ENCODE measurements at regions not wholly inside any gene's neighbourhood (a gene's known extent, or its start where the extent isn't known, plus 50 kb on each side); places are given as distances from the start of the nearest gene placed in this dataset.

DNA sequence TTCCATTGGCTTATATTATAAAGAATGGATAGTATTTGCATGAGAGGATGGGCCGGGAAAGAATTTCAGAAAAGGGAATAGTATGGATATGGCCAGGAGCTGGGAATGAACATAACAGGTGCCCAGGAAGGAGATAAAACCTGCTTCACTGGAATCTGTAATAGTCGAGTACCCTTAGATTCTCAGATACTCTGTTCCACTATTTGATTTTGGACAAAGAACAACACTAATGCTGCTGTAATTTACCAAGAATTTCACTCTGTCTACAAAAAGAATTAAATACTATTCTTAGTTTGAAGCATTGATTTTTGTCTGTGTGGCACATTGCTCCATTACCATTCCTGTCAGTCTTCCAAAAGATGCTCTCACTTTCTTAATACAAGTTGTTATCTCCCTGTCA, 718.2 kb upstream of the LRRN3 start:
- Histone ChIP-seq H3K27me3 (no peaks in the 10 kb centered on the region), H3K36me3 (no peaks in the 10 kb centered on the region), H3K9me3 (no peaks in the 10 kb centered on the region), H3K4me1 (peaks cover 10 to 13% of the 10 kb centered on the region in 2 donors), H3K4me3 (replicated peaks in 1 of 3) (no peak overlapping the region), H3K27ac (peak overlapping the region in 2 of 3 donors; percentile 16 to 51)
- DNase-seq = no peak
- intact Hi-C loops (cut with DNase I) = no loop called here
- WGBS, 2 donors = 34 to 37% methylated on average over 2 of the region's 2 CpGs
- TF ChIP-seq POLR2A (IDR thresholded peaks at IDR 0.05) = no peak
- TF ChIP-seq, protein P1, sequence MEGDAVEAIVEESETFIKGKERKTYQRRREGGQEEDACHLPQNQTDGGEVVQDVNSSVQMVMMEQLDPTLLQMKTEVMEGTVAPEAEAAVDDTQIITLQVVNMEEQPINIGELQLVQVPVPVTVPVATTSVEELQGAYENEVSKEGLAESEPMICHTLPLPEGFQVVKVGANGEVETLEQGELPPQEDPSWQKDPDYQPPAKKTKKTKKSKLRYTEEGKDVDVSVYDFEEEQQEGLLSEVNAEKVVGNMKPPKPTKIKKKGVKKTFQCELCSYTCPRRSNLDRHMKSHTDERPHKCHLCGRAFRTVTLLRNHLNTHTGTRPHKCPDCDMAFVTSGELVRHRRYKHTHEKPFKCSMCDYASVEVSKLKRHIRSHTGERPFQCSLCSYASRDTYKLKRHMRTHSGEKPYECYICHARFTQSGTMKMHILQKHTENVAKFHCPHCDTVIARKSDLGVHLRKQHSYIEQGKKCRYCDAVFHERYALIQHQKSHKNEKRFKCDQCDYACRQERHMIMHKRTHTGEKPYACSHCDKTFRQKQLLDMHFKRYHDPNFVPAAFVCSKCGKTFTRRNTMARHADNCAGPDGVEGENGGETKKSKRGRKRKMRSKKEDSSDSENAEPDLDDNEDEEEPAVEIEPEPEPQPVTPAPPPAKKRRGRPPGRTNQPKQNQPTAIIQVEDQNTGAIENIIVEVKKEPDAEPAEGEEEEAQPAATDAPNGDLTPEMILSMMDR (IDR thresholded peaks at IDR 0.05) = no peak

DNA sequence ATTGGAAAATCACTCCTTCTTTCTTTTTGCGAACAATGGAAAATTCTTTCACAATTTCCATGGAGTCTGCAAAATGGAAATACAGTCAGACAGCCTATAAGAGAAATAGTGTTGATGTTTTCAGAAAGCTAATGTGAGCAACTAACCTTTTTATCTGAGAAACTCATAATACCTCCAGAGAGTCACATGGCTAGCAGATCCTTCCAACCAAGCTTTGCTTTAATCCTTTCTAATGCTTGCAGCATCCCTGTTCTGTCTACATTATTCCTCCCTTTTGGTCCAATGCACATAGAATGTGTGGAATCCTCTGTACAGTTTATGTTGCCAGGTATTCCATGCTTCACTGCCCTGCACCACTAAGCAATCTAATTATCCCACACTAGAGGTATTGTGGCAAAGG, 717.5 kb upstream of the LRRN3 start:
- peaks cover 10 to 13% of the 10 kb centered on the region in 2 donors for H3K4me1 ChIP-seq
- H3K36me3 ChIP-seq = no peaks in the 10 kb centered on the region
- H3K9me3 ChIP-seq = no peaks in the 10 kb centered on the region
- no peak overlapping the region for H3K4me3 ChIP-seq (replicated peaks in 1 of 3)
- TF ChIP-seq, protein P1 (IDR thresholded peaks at IDR 0.05) = no peak
- no peak for TF ChIP-seq POLR2A (IDR thresholded peaks at IDR 0.05)
- DNase-seq = peak in 1 of 2 donors; percentile 30
- no peaks in the 10 kb centered on the region for H3K27me3 ChIP-seq
- WGBS, 2 donors = 83 to 95% methylated on average over 1 of the region's 1 CpG
- intact Hi-C loops (cut with DNase I) = no loop called here
- peak overlapping the region in 1 of 3 donors; percentile 51 for H3K27ac ChIP-seq

DNA sequence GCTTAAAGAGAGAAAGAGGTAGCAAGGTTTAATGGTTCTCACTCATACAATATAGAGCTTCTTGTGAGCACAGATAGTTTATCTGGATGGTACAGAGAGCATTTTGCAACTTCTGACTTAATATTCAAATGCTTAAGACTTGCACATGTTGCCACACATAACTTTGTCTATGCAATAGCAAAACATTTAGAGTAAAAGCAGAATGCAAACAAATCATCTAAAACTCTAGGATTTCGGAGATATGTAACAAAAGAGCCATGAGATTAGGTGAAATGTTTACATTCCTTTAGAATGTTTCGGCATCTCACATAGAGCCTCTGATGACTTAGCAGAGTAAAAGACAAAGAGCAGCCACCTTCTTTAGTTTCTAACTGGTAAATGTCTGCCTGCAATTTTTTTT, 717.1 kb upstream of the LRRN3 start:
- intact Hi-C loops (cut with DNase I) = no loop called here
- no peaks in the 10 kb centered on the region for H3K36me3 ChIP-seq
- peaks cover 10 to 13% of the 10 kb centered on the region in 2 donors for H3K4me1 ChIP-seq
- H3K27ac ChIP-seq = no peak overlapping the region
- WGBS, 2 donors = 88 to 94% methylated on average over 2 of the region's 2 CpGs
- H3K4me3 ChIP-seq (replicated peaks in 1 of 3) = no peak overlapping the region
- TF ChIP-seq POLR2A (IDR thresholded peaks at IDR 0.05) = no peak
- TF ChIP-seq, protein P1 (IDR thresholded peaks at IDR 0.05) = no peak
- no peaks in the 10 kb centered on the region for H3K27me3 ChIP-seq
- DNase-seq = no peak
- H3K9me3 ChIP-seq = no peaks in the 10 kb centered on the region

DNA sequence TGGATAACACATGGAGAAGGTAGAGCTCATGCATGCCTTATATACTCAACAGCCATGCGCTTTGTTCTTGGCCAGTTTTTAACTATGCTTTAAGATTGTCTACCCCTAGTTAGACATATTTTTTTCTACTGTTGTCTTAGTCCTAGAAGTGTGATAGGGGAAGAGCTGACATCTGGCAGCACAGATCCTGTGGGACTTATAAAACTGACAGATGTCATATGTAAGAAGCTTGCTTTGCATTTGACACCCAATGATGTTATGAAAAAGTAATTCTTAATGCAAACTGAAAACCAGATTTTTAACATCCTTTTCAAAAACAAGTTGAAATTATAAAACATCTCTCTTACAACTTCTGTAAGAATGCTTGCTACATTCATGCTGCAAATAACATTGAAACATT, 715.9 kb upstream of the LRRN3 start:
- peaks cover 10 to 13% of the 10 kb centered on the region in 2 donors for H3K4me1 ChIP-seq
- no peak overlapping the region for H3K4me3 ChIP-seq (replicated peaks in 1 of 3)
- intact Hi-C loops (cut with DNase I) = no loop called here
- TF ChIP-seq POLR2A (IDR thresholded peaks at IDR 0.05) = no peak
- TF ChIP-seq, protein P1 (IDR thresholded peaks at IDR 0.05) = no peak
- WGBS, 2 donors = 100% methylated on average over 1 of the region's 1 CpG
- no peak overlapping the region for H3K27ac ChIP-seq
- no peak for DNase-seq
- H3K27me3 ChIP-seq = no peaks in the 10 kb centered on the region
- H3K36me3 ChIP-seq = no peaks in the 10 kb centered on the region
- no peaks in the 10 kb centered on the region for H3K9me3 ChIP-seq

DNA sequence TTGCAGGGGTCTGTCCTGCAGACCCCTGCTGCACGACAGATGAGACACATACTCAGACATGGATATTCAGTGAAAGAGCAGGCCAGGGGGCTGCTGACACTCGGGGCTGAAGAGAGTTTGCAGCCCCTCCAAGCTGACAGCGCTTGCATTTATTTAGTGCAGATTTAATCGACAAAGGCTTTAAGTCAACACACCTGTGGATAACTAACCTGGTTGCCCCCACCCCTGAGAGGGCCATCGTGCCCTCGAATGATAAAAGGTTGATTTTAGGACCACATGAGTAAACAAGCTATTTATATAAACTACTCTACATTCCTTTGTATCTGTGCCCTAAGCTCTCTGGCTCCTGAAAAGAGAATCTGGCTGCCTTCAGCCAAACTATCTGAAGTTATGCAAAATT, 708.2 kb upstream of the LRRN3 start:
- Histone ChIP-seq H3K36me3 (no peaks in the 10 kb centered on the region), H3K4me1 (no peaks in the 10 kb centered on the region), H3K27me3 (no peaks in the 10 kb centered on the region), H3K9me3 (no peaks in the 10 kb centered on the region), H3K27ac (no peak overlapping the region), H3K4me3 (replicated peaks in 1 of 3) (no peak overlapping the region)
- DNase-seq = no peak
- TF ChIP-seq, protein P1 (IDR thresholded peaks at IDR 0.05) = no peak
- no peak for TF ChIP-seq POLR2A (IDR thresholded peaks at IDR 0.05)
- 46 to 51% methylated on average over 6 of the region's 6 CpGs for WGBS, 2 donors
- intact Hi-C loops (cut with DNase I) = no loop called here

All from thyroid gland (tissue), 4 donors.